H1 (cell line): ENCODE measurements at regions not wholly inside any gene's neighbourhood (a gene's known extent, or its start where the extent isn't known, plus 50 kb on each side); places are given as distances from the start of the nearest gene placed in this dataset.

Experiments
- CTCF ChIA-PET: fragments of 300-600 bp; sonication (Branson Sonifier 250); formaldehyde crosslinking; loops from one replicate; lab custom pipeline; 2021; ENCODE audit not compliant: partially characterized antibody; lab: Charles Lee
- POLR2A ChIA-PET: fragments of 300-600 bp; sonication (Branson Sonifier 250); formaldehyde crosslinking; loops from one replicate; lab custom pipeline; 2021; ENCODE audit warnings: inconsistent platforms; ENCODE audit not compliant: partially characterized antibody; lab: Charles Lee
- DNase-seq, 2 experiments: peaks; one replicate each; pipeline versions ENCODE4 v3.0.0 to v3.0.0-alpha.2; 2010 to 2022; ENCODE audit warnings: low spot score in 2 of 2, low read depth in 1 of 2, mixed read lengths in 1 of 2
- FAIRE-seq: peaks from 2 replicates; lab custom pipeline; 2011; peaks lifted over from hg19 to GRCh38; lab: Jason Lieb, UNC
- H2AFZ ChIP-seq: 2 replicates; pipeline ENCODE4 v1.8.1; 2012; ENCODE audit warnings: low read length, inconsistent platforms
- H2AK5ac ChIP-seq: 2 replicates; pipeline ENCODE4 v1.6.1; 2013; ENCODE audit warnings: low read depth, low read length
- H2BK120ac ChIP-seq: replicated peaks from 2 replicates; pipeline ENCODE3; 2013; ENCODE audit warnings: low read depth, low read length, inconsistent platforms
- H2BK12ac ChIP-seq: 2 replicates; pipeline ENCODE4 v1.6.1; 2013; ENCODE audit warnings: low read depth, low read length
- H2BK15ac ChIP-seq: 2 replicates; pipeline ENCODE4 v1.6.1; 2013; ENCODE audit warnings: low read length
- H2BK20ac ChIP-seq: 2 replicates; pipeline ENCODE4 v1.6.1; 2013; ENCODE audit warnings: low read length
- H2BK5ac ChIP-seq: 2 replicates; pipeline ENCODE4 v1.6.1; 2013; ENCODE audit warnings: low read depth, low read length
- H3K14ac ChIP-seq: 2 replicates; pipeline ENCODE4 v1.6.1; 2013; ENCODE audit warnings: inconsistent platforms; ENCODE audit not compliant: insufficient read length
- H3K18ac ChIP-seq: 2 replicates; pipeline ENCODE4 v1.6.1; 2013; ENCODE audit warnings: low read length; ENCODE audit errors: extremely low read depth
- H3K23ac ChIP-seq: 2 replicates; pipeline ENCODE4 v1.6.1; 2013; ENCODE audit warnings: inconsistent platforms; ENCODE audit not compliant: insufficient read length
- H3K23me2 ChIP-seq: 2 replicates; pipeline ENCODE4 v1.6.1; 2013; ENCODE audit warnings: low read depth, low read length
- H3K27ac ChIP-seq: 2 replicates; pipeline ENCODE4 v1.6.1; 2011; ENCODE audit warnings: low read depth, low read length, inconsistent platforms
- H3K27me3 ChIP-seq, 4 experiments: replicated peaks in 1 of 4; 1 replicate in 1 of 4; 2 replicates in 3 of 4; pipeline versions ENCODE4 v1.6.1 to v1.8.1; 2011 to 2013; ENCODE audit warnings: low read length in 3 of 4, mild to moderate bottlenecking in 3 of 4, inconsistent platforms in 2 of 4, mixed read lengths in 2 of 4, moderate library complexity in 1 of 4; ENCODE audit not compliant: control insufficient read depth in 3 of 4, insufficient read depth in 3 of 4; ENCODE audit errors: extremely low read depth in 1 of 4
- H3K36me3 ChIP-seq, 4 experiments: 2 replicates each; pipeline versions ENCODE4 v1.6.1 to v1.8.1; 2011 to 2013; ENCODE audit warnings: mild to moderate bottlenecking in 4 of 4, low read length in 3 of 4, moderate library complexity in 2 of 4, control low read depth in 1 of 4, inconsistent platforms in 1 of 4; ENCODE audit not compliant: insufficient read depth in 4 of 4, control insufficient read depth in 2 of 4
- H3K4ac ChIP-seq: replicated peaks from 2 replicates; pipeline ENCODE3; 2013; ENCODE audit warnings: low read length, low read depth, mixed read lengths, inconsistent platforms; ENCODE audit not compliant: insufficient read length
- H3K4me1 ChIP-seq, 4 experiments: replicated peaks in 1 of 4; 1 replicate in 1 of 4; 2 replicates in 3 of 4; pipeline versions ENCODE4 v1.6.1 to v1.8.1; 2011 to 2013; ENCODE audit warnings: low read length in 3 of 4, inconsistent platforms in 2 of 4, mixed read lengths in 1 of 4; ENCODE audit not compliant: insufficient read depth in 4 of 4, control insufficient read depth in 3 of 4
- H3K4me2 ChIP-seq, 2 experiments: 2 replicates each; pipeline versions ENCODE4 v1.6.1 to v1.8.1; 2011 to 2013; ENCODE audit warnings: low read depth in 2 of 2, low read length in 2 of 2, control low read depth in 1 of 2, inconsistent platforms in 1 of 2, mild to moderate bottlenecking in 1 of 2; ENCODE audit not compliant: insufficient read depth in 1 of 2
- H3K4me3 ChIP-seq, 4 experiments: fragments of 200-600, 300-600 bp in 1 of 4; sonication (generic), shearing (Covaris generic), sonication (Bioruptor Twin) in 1 of 4; 2 replicates each; pipeline versions ENCODE4 v1.5.1 to v1.8.1; 2011 to 2016; ENCODE audit warnings: low read length in 4 of 4, low read depth in 3 of 4, control low read depth in 2 of 4, inconsistent platforms in 2 of 4, mild to moderate bottlenecking in 2 of 4, mixed read lengths in 1 of 4, moderate library complexity in 1 of 4; ENCODE audit not compliant: insufficient read depth in 2 of 4; ENCODE audit errors: extremely low read depth in 1 of 4
- H3K56ac ChIP-seq: replicated peaks from 2 replicates; pipeline ENCODE3; 2013; ENCODE audit warnings: low read depth, mild to moderate bottlenecking, mixed read lengths, low read length, inconsistent platforms; ENCODE audit not compliant: insufficient read length
- H3K79me1 ChIP-seq: 2 replicates; pipeline ENCODE4 v1.6.1; 2013; ENCODE audit warnings: low read depth, low read length, control low read depth
- H3K79me2 ChIP-seq, 2 experiments: 2 replicates each; pipeline versions ENCODE4 v1.6.1 to v1.8.1; 2012 to 2013; ENCODE audit warnings: low read length in 2 of 2, mild to moderate bottlenecking in 2 of 2, inconsistent platforms in 1 of 2; ENCODE audit not compliant: insufficient read depth in 2 of 2, control insufficient read depth in 1 of 2
- H3K9ac ChIP-seq, 4 experiments: replicated peaks in 1 of 4; 1 replicate in 1 of 4; 2 replicates in 3 of 4; pipeline versions ENCODE4 v1.6.1 to v1.8.1; 2011 to 2013; ENCODE audit warnings: low read depth in 3 of 4, low read length in 3 of 4, control low read depth in 2 of 4, mild to moderate bottlenecking in 2 of 4, moderate library complexity in 2 of 4, inconsistent platforms in 1 of 4; ENCODE audit errors: extremely low read depth in 1 of 4
- H3K9me3 ChIP-seq, 2 experiments: 2 replicates each; pipeline versions ENCODE4 v1.6.1 to v1.8.1; 2012 to 2013; ENCODE audit warnings: mild to moderate bottlenecking in 2 of 2, moderate library complexity in 2 of 2, control low read depth in 1 of 2, inconsistent platforms in 1 of 2, low read depth in 1 of 2, low read length in 1 of 2, mixed read lengths in 1 of 2; ENCODE audit not compliant: insufficient read depth in 2 of 2
- H4K20me1 ChIP-seq, 2 experiments: replicated peaks in 1 of 2; 2 replicates each; pipeline versions ENCODE3 to v1.8.1; 2011 to 2013; ENCODE audit warnings: inconsistent platforms in 2 of 2, low read length in 2 of 2, mild to moderate bottlenecking in 1 of 2; ENCODE audit not compliant: insufficient read depth in 2 of 2, control insufficient read depth in 1 of 2
- H4K5ac ChIP-seq: 2 replicates; pipeline ENCODE4 v1.6.1; 2013; ENCODE audit warnings: low read length, low read depth, mixed read lengths, inconsistent platforms; ENCODE audit not compliant: insufficient read length
- H4K8ac ChIP-seq: 2 replicates; pipeline ENCODE4 v1.8.0; 2013; ENCODE audit warnings: mild to moderate bottlenecking, moderate library complexity, low read length, inconsistent platforms; ENCODE audit not compliant: insufficient read depth; ENCODE audit errors: extremely low read depth
- H4K91ac ChIP-seq: replicated peaks from 2 replicates; pipeline ENCODE3; 2013; ENCODE audit warnings: low read length, mixed read lengths, inconsistent platforms; ENCODE audit not compliant: insufficient read length
- CHD2 ChIP-seq: IDR thresholded peaks from 2 replicates; pipeline ENCODE4 v1.6.1; 2012; ENCODE audit warnings: low read length, improper control_type of control experiment
- GABPA ChIP-seq: IDR thresholded peaks from 2 replicates; pipeline ENCODE4 v1.6.1; 2011; ENCODE audit warnings: mild to moderate bottlenecking, low read length, moderate library complexity, borderline replicate concordance; ENCODE audit not compliant: insufficient read depth
- GTF2F1 ChIP-seq: IDR thresholded peaks from 2 replicates; pipeline ENCODE4 v1.6.1; 2012; ENCODE audit warnings: low read depth, low read length, improper control_type of control experiment, borderline replicate concordance
- HDAC2 ChIP-seq, 2 experiments: fragments of 300-600 bp in 1 of 2; sonication (generic) in 1 of 2; IDR thresholded peaks; 2 replicates each; pipeline ENCODE4 v1.6.1; 2011 to 2012; ENCODE audit warnings: low read depth in 2 of 2, low read length in 2 of 2, mild to moderate bottlenecking in 2 of 2, moderate library complexity in 2 of 2, borderline replicate concordance in 1 of 2, inconsistent platforms in 1 of 2
- RBBP5 ChIP-seq: IDR thresholded peaks from 2 replicates; pipeline ENCODE4 v1.7.1; 2012; ENCODE audit warnings: low read depth, mild to moderate bottlenecking, inconsistent platforms, low read length, moderate library complexity, borderline replicate concordance
- SAP30 ChIP-seq: fragments of 300-600 bp; sonication (generic); IDR thresholded peaks from 2 replicates; pipeline ENCODE4 v1.7.1; 2012; ENCODE audit warnings: low read length, moderate library complexity, mild to moderate bottlenecking, inconsistent platforms; ENCODE audit not compliant: insufficient read depth, insufficient replicate concordance
- SRF ChIP-seq: IDR thresholded peaks from 2 replicates; pipeline ENCODE4 v1.6.1; 2011; ENCODE audit warnings: mild to moderate bottlenecking, low read depth, low read length, moderate library complexity
- YY1 ChIP-seq: IDR thresholded peaks from 2 replicates; pipeline ENCODE4 v1.6.1; 2011; ENCODE audit warnings: low read depth, mild to moderate bottlenecking, low read length
- WGBS, 2 experiments: shearing (Covaris generic) in 1 of 2; methylation state at CpG; one replicate each; pipeline versions ENCODE4 v1.1.6 to v1.1.7; 2013 to 2015; ENCODE audit warnings: low lambda C conversion rate in 2 of 2, mixed read lengths in 2 of 2, inconsistent platforms in 1 of 2, low coverage in 1 of 2, missing lambda C conversion rate in 1 of 2; ENCODE audit not compliant: insufficient replicate concordance in 2 of 2, insufficient coverage in 1 of 2, insufficient read length in 1 of 2; ENCODE audit errors: extremely low coverage in 1 of 2, missing lambda C conversion rate in 1 of 2; 5-methylcytosine and 5-hydroxymethylcytosine counted together

- no peak for DNase-seq
- ChIA-PET POLR2A (no interaction called here), CTCF (no interaction called here)
- Histone ChIP-seq H4K5ac (no peak overlapping the region), H3K14ac (no peak overlapping the region), H2BK12ac (no peak overlapping the region), H3K27ac (no peak overlapping the region), H3K23ac (no peak overlapping the region), H3K56ac (no peak overlapping the region), H4K91ac (no peak overlapping the region), H3K36me3 (no peaks in the 10 kb centered on the region), H3K4me1 (no peaks in the 10 kb centered on the region), H3K18ac (no peak overlapping the region), H3K4me2 (no peak overlapping the region), H4K20me1 (no peaks in the 10 kb centered on the region), H2AK5ac (no peak overlapping the region), H2BK120ac (no peak overlapping the region), H2AFZ (no peak overlapping the region), H3K4me3 (no peak overlapping the region), H3K9ac (no peak overlapping the region), H3K79me2 (no peaks in the 10 kb centered on the region), H3K79me1 (no peaks in the 10 kb centered on the region), H2BK5ac (no peak overlapping the region), H3K9me3 (no peaks in the 10 kb centered on the region), H3K27me3 (no peaks in the 10 kb centered on the region), H2BK15ac (no peak overlapping the region), H2BK20ac (no peak overlapping the region), H3K23me2 (no peaks in the 10 kb centered on the region), H4K8ac (no peak overlapping the region), H3K4ac (no peak overlapping the region)
- TF ChIP-seq HDAC2 (IDR thresholded peaks at IDR 0.05; ENCODE audit: borderline replicate concordance in 1 of 2, low read depth in 2 of 2, low read length in 2 of 2) (no peak), GABPA (no peak), SRF (no peak), SAP30 (no peak), GTF2F1 (no peak), RBBP5 (no peak), CHD2 (no peak), YY1 (no peak)
- FAIRE-seq = no peak
- WGBS, 2 experiments = 84 to 100% methylated on average over 1 to 4 of the region's 4 CpGs
These were observed 427.1 kb upstream of the FAM47C start for GRCh38 chrX:36581030-36581429.
